ENCODE measurements at regions not wholly inside any gene's neighbourhood (a gene's known extent, or its start where the extent isn't known, plus 50 kb on each side); places are given as distances from the start of the nearest gene placed in this dataset.

- no peak for TF ChIP-seq CTCF (IDR thresholded peaks at IDR 0.05)
- no peak for TF ChIP-seq POLR2A (IDR thresholded peaks at IDR 0.05)
Observed at GRCh38 chr17:69732272-69732918, 317.9 kb downstream of the MAP2K6 start.

Data from suprapubic skin (tissue), 3 donors.